ENCODE measurements at regions not wholly inside any gene's neighbourhood (a gene's known extent, or its start where the extent isn't known, plus 50 kb on each side); places are given as distances from the start of the nearest gene placed in this dataset.

DNA sequence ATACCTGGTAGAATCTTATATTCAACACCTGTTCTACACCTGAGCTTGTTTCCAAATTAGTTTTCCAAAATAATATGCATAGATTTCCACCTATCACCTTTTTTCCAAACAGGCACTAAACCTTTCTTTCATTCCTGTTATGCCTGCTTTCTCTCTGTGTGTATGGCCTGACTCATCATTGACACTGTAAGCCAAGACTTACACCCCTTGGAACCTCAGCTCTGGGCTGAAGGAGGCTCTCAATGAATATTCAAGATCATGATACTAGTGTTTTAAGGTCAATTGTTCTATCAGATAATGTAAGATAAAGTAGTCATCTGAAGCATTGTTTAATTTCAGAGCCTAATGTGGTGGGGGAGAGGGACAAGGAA is 1193.3 kb downstream of the FLRT2 start:
- Histone ChIP-seq H3K27ac (ENCODE audit: low read depth in 1 of 2, low read length in 2 of 2) (no peak overlapping the region), H3K27me3 (ENCODE audit: control insufficient read depth in 4 of 4, insufficient read depth in 4 of 4, low read length in 3 of 4) (no peaks in the 10 kb centered on the region), H3K9me3 (ENCODE audit: control insufficient read depth in 4 of 4, low read length in 3 of 4) (no peaks in the 10 kb centered on the region), H3K9ac (ENCODE audit: low read depth in 1 of 2, low read length in 2 of 2) (no peak overlapping the region), H3K4me3 (ENCODE audit: low read depth in 1 of 3, low read length in 3 of 3) (no peak overlapping the region), H3K36me3 (ENCODE audit: control insufficient read depth in 4 of 4, insufficient read depth in 3 of 4, low read depth in 1 of 4, low read length in 3 of 4) (no peaks in the 10 kb centered on the region), H3K4me1 (ENCODE audit: control insufficient read depth in 4 of 4, insufficient read depth in 4 of 4, low read length in 3 of 4) (peaks cover 0 to 7% (median 6%) of the 10 kb centered on the region in 4 donors)
- TF ChIP-seq, protein P1, sequence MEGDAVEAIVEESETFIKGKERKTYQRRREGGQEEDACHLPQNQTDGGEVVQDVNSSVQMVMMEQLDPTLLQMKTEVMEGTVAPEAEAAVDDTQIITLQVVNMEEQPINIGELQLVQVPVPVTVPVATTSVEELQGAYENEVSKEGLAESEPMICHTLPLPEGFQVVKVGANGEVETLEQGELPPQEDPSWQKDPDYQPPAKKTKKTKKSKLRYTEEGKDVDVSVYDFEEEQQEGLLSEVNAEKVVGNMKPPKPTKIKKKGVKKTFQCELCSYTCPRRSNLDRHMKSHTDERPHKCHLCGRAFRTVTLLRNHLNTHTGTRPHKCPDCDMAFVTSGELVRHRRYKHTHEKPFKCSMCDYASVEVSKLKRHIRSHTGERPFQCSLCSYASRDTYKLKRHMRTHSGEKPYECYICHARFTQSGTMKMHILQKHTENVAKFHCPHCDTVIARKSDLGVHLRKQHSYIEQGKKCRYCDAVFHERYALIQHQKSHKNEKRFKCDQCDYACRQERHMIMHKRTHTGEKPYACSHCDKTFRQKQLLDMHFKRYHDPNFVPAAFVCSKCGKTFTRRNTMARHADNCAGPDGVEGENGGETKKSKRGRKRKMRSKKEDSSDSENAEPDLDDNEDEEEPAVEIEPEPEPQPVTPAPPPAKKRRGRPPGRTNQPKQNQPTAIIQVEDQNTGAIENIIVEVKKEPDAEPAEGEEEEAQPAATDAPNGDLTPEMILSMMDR (IDR thresholded peaks at IDR 0.05; ENCODE audit: low read depth, low read length, missing input control) = no peak
- TF ChIP-seq YY1 (IDR thresholded peaks at IDR 0.05) = no peak
- no peak for TF ChIP-seq TAF1 (conservative IDR thresholded peaks at IDR 0.05)
- TF ChIP-seq HNF4A (conservative IDR thresholded peaks at IDR 0.05) = no peak
- TF ChIP-seq GABPA (IDR thresholded peaks at IDR 0.05 in 1 of 2, conservative IDR thresholded peaks at IDR 0.05 in 1 of 2) = no peak
- TF ChIP-seq, protein P2, sequence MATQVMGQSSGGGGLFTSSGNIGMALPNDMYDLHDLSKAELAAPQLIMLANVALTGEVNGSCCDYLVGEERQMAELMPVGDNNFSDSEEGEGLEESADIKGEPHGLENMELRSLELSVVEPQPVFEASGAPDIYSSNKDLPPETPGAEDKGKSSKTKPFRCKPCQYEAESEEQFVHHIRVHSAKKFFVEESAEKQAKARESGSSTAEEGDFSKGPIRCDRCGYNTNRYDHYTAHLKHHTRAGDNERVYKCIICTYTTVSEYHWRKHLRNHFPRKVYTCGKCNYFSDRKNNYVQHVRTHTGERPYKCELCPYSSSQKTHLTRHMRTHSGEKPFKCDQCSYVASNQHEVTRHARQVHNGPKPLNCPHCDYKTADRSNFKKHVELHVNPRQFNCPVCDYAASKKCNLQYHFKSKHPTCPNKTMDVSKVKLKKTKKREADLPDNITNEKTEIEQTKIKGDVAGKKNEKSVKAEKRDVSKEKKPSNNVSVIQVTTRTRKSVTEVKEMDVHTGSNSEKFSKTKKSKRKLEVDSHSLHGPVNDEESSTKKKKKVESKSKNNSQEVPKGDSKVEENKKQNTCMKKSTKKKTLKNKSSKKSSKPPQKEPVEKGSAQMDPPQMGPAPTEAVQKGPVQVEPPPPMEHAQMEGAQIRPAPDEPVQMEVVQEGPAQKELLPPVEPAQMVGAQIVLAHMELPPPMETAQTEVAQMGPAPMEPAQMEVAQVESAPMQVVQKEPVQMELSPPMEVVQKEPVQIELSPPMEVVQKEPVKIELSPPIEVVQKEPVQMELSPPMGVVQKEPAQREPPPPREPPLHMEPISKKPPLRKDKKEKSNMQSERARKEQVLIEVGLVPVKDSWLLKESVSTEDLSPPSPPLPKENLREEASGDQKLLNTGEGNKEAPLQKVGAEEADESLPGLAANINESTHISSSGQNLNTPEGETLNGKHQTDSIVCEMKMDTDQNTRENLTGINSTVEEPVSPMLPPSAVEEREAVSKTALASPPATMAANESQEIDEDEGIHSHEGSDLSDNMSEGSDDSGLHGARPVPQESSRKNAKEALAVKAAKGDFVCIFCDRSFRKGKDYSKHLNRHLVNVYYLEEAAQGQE (IDR thresholded peaks at IDR 0.05) = no peak
- no peak for TF ChIP-seq FOXA2 (IDR thresholded peaks at IDR 0.05)
- no peak for DNase-seq (ENCODE audit: low spot score)

DNA sequence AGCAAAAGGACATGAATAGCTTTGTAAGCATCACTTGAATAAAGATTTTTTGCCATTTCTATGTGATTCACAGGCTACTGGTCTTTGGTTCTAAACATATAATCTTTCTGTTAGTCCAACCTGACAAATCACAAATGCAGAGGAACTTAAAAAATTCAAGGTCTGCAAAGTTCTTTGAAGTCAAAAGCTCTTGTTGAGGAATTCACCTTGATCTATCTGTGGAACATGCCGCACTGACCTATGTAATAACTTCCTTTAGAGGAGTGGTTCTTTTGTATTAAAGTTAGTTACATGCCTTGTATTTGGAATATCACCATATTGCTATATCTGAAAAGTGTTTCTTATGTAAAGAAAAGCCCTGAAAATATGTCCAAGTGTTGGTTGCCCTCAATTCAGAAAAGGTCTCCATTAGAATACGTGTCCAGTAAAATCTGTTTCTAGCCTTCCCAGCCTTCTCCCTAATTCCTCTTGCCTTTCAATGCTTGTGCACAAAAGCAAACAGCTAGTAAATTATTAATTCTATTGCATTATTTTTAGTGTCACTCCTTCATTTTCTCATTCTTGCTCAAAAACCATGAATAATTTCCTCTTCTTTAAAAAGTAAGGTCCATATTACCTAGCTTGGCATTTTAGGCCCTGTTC is 1192.8 kb downstream of the FLRT2 start:
- H3K9me3 ChIP-seq (ENCODE audit: control insufficient read depth in 4 of 4, low read length in 3 of 4) = no peaks in the 10 kb centered on the region
- no peaks in the 10 kb centered on the region for H3K36me3 ChIP-seq (ENCODE audit: control insufficient read depth in 4 of 4, insufficient read depth in 3 of 4, low read depth in 1 of 4, low read length in 3 of 4)
- TF ChIP-seq YY1 (IDR thresholded peaks at IDR 0.05) (peak; percentile 55), GABPA (IDR thresholded peaks at IDR 0.05 in 1 of 2, conservative IDR thresholded peaks at IDR 0.05 in 1 of 2) (no peak), SP1 (IDR thresholded peaks at IDR 0.05) (peak; percentile 31), RAD21 (IDR thresholded peaks at IDR 0.05) (peak; percentile 12 to 13)
- TF ChIP-seq, protein P1 (IDR thresholded peaks at IDR 0.05; ENCODE audit: low read depth, low read length, missing input control) = no peak
- H3K27ac ChIP-seq (ENCODE audit: low read depth in 1 of 2, low read length in 2 of 2) = no peak overlapping the region
- DNase-seq (ENCODE audit: low spot score) = no peak
- H3K27me3 ChIP-seq (ENCODE audit: control insufficient read depth in 4 of 4, insufficient read depth in 4 of 4, low read length in 3 of 4) = no peaks in the 10 kb centered on the region
- H3K4me1 ChIP-seq (ENCODE audit: control insufficient read depth in 4 of 4, insufficient read depth in 4 of 4, low read length in 3 of 4) = peaks cover 0 to 7% (median 6%) of the 10 kb centered on the region in 4 donors
- no peak overlapping the region for H3K9ac ChIP-seq (ENCODE audit: low read depth in 1 of 2, low read length in 2 of 2)
- H3K4me3 ChIP-seq (ENCODE audit: low read depth in 1 of 3, low read length in 3 of 3) = no peak overlapping the region
- WGBS = 62% methylated on average over 2 of the region's 2 CpGs
